T-cell (primary cell): ENCODE measurements at regions not wholly inside any gene's neighbourhood (a gene's known extent, or its start where the extent isn't known, plus 50 kb on each side); places are given as distances from the start of the nearest gene placed in this dataset.

ENCODE experiments used
- ATAC-seq, 4 experiments: fragments of 200-7000 bp in 3 of 4; fragments of 150-1000 bp in 1 of 4; cut with Tn5 transposase; replicated peaks in 1 of 4; 1 replicate in 3 of 4; 2 replicates in 1 of 4; pipeline ENCODE4 v1.10.0; 2021; ENCODE audit warnings: moderate library complexity in 3 of 4, mild to moderate bottlenecking in 2 of 4, moderate number of reproducible peaks in 1 of 4
- CTCF ChIA-PET, 2 donors: fragments of 300-600 bp; sonication (Branson Sonifier 250); formaldehyde crosslinking; loops; one replicate each; lab custom pipeline; 2022; ENCODE audit warnings: antibody characterized with exemption in 2 of 2; lab: Charles Lee
- POLR2A ChIA-PET, 2 donors: fragments of 300-600 bp; sonication (Branson Sonifier 250); formaldehyde crosslinking; loops; one replicate each; lab custom pipeline; 2022; ENCODE audit warnings: antibody characterized with exemption in 2 of 2; lab: Charles Lee
- DNase-seq, 35 experiments: peaks; one replicate each; pipeline versions ENCODE4 v3.0.0 to v3.0.0-alpha.2; 2013 to 2023
- H3K27ac ChIP-seq: one replicate; pipeline ENCODE4 v1.5.1; 2013; ENCODE audit warnings: low read length
- H3K27me3 ChIP-seq, 2 experiments: replicated peaks in 1 of 2; 1 replicate in 1 of 2; 2 replicates in 1 of 2; pipeline versions ENCODE4 v1.6.1 to v1.7.0; 2013; ENCODE audit warnings: low read length in 1 of 2, mixed read lengths in 1 of 2; ENCODE audit not compliant: control insufficient read depth in 2 of 2, insufficient read depth in 2 of 2; ENCODE audit errors: extremely low read depth in 1 of 2
- H3K36me3 ChIP-seq, 2 donors: 1 replicate in 1 of 2; 2 replicates in 1 of 2; pipeline versions ENCODE4 v1.6.1 to v1.7.0; 2013; ENCODE audit warnings: low read length in 1 of 2; ENCODE audit not compliant: control insufficient read depth in 2 of 2, insufficient read depth in 1 of 2; ENCODE audit errors: extremely low read depth in 1 of 2
- H3K4me1 ChIP-seq, 2 experiments: 1 replicate in 1 of 2; 2 replicates in 1 of 2; pipeline versions ENCODE4 v1.6.1 to v1.7.0; 2013; ENCODE audit warnings: low read length in 2 of 2, mixed read lengths in 1 of 2; ENCODE audit not compliant: insufficient read depth in 2 of 2, control insufficient read depth in 1 of 2; ENCODE audit errors: extremely low read depth in 1 of 2
- H3K4me3 ChIP-seq, 2 donors: 1 replicate in 1 of 2; 2 replicates in 1 of 2; pipeline versions ENCODE4 v1.5.1 to v1.7.0; 2013; ENCODE audit warnings: mild to moderate bottlenecking in 2 of 2, low read length in 1 of 2, moderate library complexity in 1 of 2; ENCODE audit not compliant: control insufficient read depth in 1 of 2; ENCODE audit errors: extremely low read depth in 1 of 2
- H3K9me3 ChIP-seq: 2 replicates; pipeline ENCODE4 v1.7.0; 2013
- H3K27ac Mint-ChIP-seq, 2 donors: one replicate each; pipeline ENCODE4 v1.8.0; 2020 to 2021; ENCODE audit warnings: mild to moderate bottlenecking in 2 of 2, mixed read lengths in 2 of 2
- H3K27me3 Mint-ChIP-seq, 2 donors: one replicate each; pipeline ENCODE4 v1.8.0; 2021 to 2022; ENCODE audit warnings: mixed read lengths in 2 of 2
- H3K36me3 Mint-ChIP-seq: one replicate; pipeline ENCODE4 v1.8.0; 2021; ENCODE audit warnings: mixed read lengths
- H3K4me1 Mint-ChIP-seq, 3 donors: one replicate each; pipeline ENCODE4 v1.8.0; 2020 to 2022; ENCODE audit warnings: mixed read lengths in 3 of 3, mild to moderate bottlenecking in 1 of 3
- H3K4me3 Mint-ChIP-seq, 3 donors: one replicate each; pipeline ENCODE4 v1.8.0; 2020 to 2022; ENCODE audit warnings: mild to moderate bottlenecking in 3 of 3, mixed read lengths in 3 of 3, moderate library complexity in 3 of 3
- H3K9me3 Mint-ChIP-seq, 3 donors: one replicate each; pipeline ENCODE4 v1.8.0; 2020 to 2022; ENCODE audit warnings: mixed read lengths in 3 of 3
- WGBS: methylation state at CpG from one replicate; pipeline ENCODE4 v1.1.5; 2013; ENCODE audit warnings: missing lambda C conversion rate; ENCODE audit not compliant: insufficient coverage; 5-methylcytosine and 5-hydroxymethylcytosine counted together

GRCh38 chr11:96647621-96648020 lies 257.8 kb downstream of the JRKL start:
- Mint-ChIP-seq H3K27ac (no peak overlapping the region), H3K4me3 (no peak overlapping the region), H3K36me3 (no peaks in the 10 kb centered on the region), H3K4me1 (no peaks in the 10 kb centered on the region), H3K9me3 (no peaks in the 10 kb centered on the region), H3K27me3 (peaks cover 0 to 3% of the 10 kb centered on the region in 2 donors)
- WGBS, result no CpG with 5 or more reads among the region's 5 CpGs
- no peaks in the 10 kb centered on the region for H3K4me1 ChIP-seq
- no peak for DNase-seq
- ChIA-PET CTCF (no interaction called here), POLR2A (interaction anchor here in 1 of 2 donors (0.5 kb wide), 1 partner anchor 323 kb away, joined by 3 read pairs; no protein-coding TSS in a partner anchor)
- no peak overlapping the region for H3K27ac ChIP-seq
- H3K27me3 ChIP-seq, result no peaks in the 10 kb centered on the region
- H3K9me3 ChIP-seq, result no peaks in the 10 kb centered on the region
- H3K36me3 ChIP-seq, result no peaks in the 10 kb centered on the region
- ATAC-seq, result no peak
- H3K4me3 ChIP-seq, result no peak overlapping the region

- Mint-ChIP-seq H3K27ac (no peak overlapping the region), H3K36me3 (no peaks in the 10 kb centered on the region), H3K9me3 (peaks cover 0 to 2% (median 0%) of the 10 kb centered on the region in 3 donors), H3K4me1 (no peaks in the 10 kb centered on the region), H3K4me3 (no peak overlapping the region), H3K27me3 (peaks cover 0 to 3% of the 10 kb centered on the region in 2 donors)
- H3K4me3 ChIP-seq, result no peak overlapping the region
- WGBS, result no CpG with 5 or more reads among the region's 2 CpGs
- DNase-seq (no peak), ATAC-seq (no peak)
- H3K27ac ChIP-seq, result no peak overlapping the region
- POLR2A ChIA-PET, result interaction anchor here in 1 of 2 donors (0.6 kb wide), 1 partner anchor 1120 kb away, joined by 5 read pairs; no protein-coding TSS in a partner anchor
- no peaks in the 10 kb centered on the region for H3K27me3 ChIP-seq
- no peaks in the 10 kb centered on the region for H3K36me3 ChIP-seq
- H3K9me3 ChIP-seq, result no peaks in the 10 kb centered on the region
- CTCF ChIA-PET, result no interaction called here
- no peaks in the 10 kb centered on the region for H3K4me1 ChIP-seq
Observed at GRCh38 chr11:96648991-96649390, 259.2 kb downstream of the JRKL start.

GRCh38 chr11:96652516-96652915 lies 262.7 kb downstream of the JRKL start:
- Histone ChIP-seq H3K27ac (no peak overlapping the region), H3K36me3 (no peaks in the 10 kb centered on the region), H3K9me3 (no peaks in the 10 kb centered on the region), H3K27me3 (no peaks in the 10 kb centered on the region), H3K4me3 (no peak overlapping the region), H3K4me1 (no peaks in the 10 kb centered on the region)
- Mint-ChIP-seq H3K36me3 (no peaks in the 10 kb centered on the region), H3K27ac (no peak overlapping the region), H3K27me3 (peaks cover 0 to 2% of the 10 kb centered on the region in 2 donors), H3K4me3 (no peak overlapping the region), H3K4me1 (no peaks in the 10 kb centered on the region), H3K9me3 (peaks cover 0 to 2% (median 0%) of the 10 kb centered on the region in 3 donors)
- no CpG with 5 or more reads among the region's 2 CpGs for WGBS
- ATAC-seq (no peak), DNase-seq (no peak)
- ChIA-PET POLR2A (no interaction called here), CTCF (no interaction called here)

GRCh38 chr11:96655474-96655873 lies 265.7 kb downstream of the JRKL start:
- no peak for DNase-seq
- Histone ChIP-seq H3K27ac (no peak overlapping the region), H3K4me1 (no peaks in the 10 kb centered on the region), H3K36me3 (no peaks in the 10 kb centered on the region), H3K4me3 (no peak overlapping the region), H3K27me3 (no peaks in the 10 kb centered on the region), H3K9me3 (no peaks in the 10 kb centered on the region)
- no peak for ATAC-seq
- no peak overlapping the region for H3K27ac Mint-ChIP-seq
- POLR2A ChIA-PET, result no interaction called here
- H3K9me3 Mint-ChIP-seq, result peaks cover 0 to 6% (median 4%) of the 10 kb centered on the region in 3 donors
- CTCF ChIA-PET, result interaction anchor here in 1 of 2 donors (0.6 kb wide), 1 partner anchor 1264 kb away, joined by 3 read pairs; no protein-coding TSS in a partner anchor
- no peak overlapping the region for H3K4me3 Mint-ChIP-seq
- H3K36me3 Mint-ChIP-seq, result no peaks in the 10 kb centered on the region
- no peaks in the 10 kb centered on the region for H3K4me1 Mint-ChIP-seq
- no CpG with 5 or more reads among the region's 2 CpGs for WGBS
- no peaks in the 10 kb centered on the region for H3K27me3 Mint-ChIP-seq

- no peak overlapping the region for H3K4me3 Mint-ChIP-seq
- no peaks in the 10 kb centered on the region for H3K4me1 ChIP-seq
- no peaks in the 10 kb centered on the region for H3K27me3 Mint-ChIP-seq
- no peaks in the 10 kb centered on the region for H3K36me3 ChIP-seq
- no peak overlapping the region for H3K4me3 ChIP-seq
- WGBS, result no CpG with 5 or more reads among the region's 5 CpGs
- POLR2A ChIA-PET, result interaction anchor here in 1 of 2 donors (0.5 kb wide), 1 partner anchor 9 kb away, joined by 3 read pairs; no protein-coding TSS in a partner anchor
- H3K9me3 Mint-ChIP-seq, result peaks cover 0 to 6% (median 4%) of the 10 kb centered on the region in 3 donors
- ATAC-seq (no peak), DNase-seq (no peak)
- no peak overlapping the region for H3K27ac ChIP-seq
- no peak overlapping the region for H3K27ac Mint-ChIP-seq
- H3K4me1 Mint-ChIP-seq, result no peaks in the 10 kb centered on the region
- no peaks in the 10 kb centered on the region for H3K27me3 ChIP-seq
- no peaks in the 10 kb centered on the region for H3K36me3 Mint-ChIP-seq
- CTCF ChIA-PET, result no interaction called here
- no peaks in the 10 kb centered on the region for H3K9me3 ChIP-seq
Observed at GRCh38 chr11:96658436-96658835, 268.6 kb downstream of the JRKL start.

GRCh38 chr11:96664110-96664509 lies 274.3 kb downstream of the JRKL start:
- ATAC-seq (no peak), DNase-seq (no peak)
- H3K27me3 Mint-ChIP-seq, result no peaks in the 10 kb centered on the region
- no CpG with 5 or more reads among the region's 2 CpGs for WGBS
- CTCF ChIA-PET, result no interaction called here
- Histone ChIP-seq H3K36me3 (no peaks in the 10 kb centered on the region), H3K27me3 (no peaks in the 10 kb centered on the region), H3K4me1 (no peaks in the 10 kb centered on the region), H3K27ac (no peak overlapping the region), H3K4me3 (no peak overlapping the region), H3K9me3 (no peaks in the 10 kb centered on the region)
- no peaks in the 10 kb centered on the region for H3K36me3 Mint-ChIP-seq
- H3K27ac Mint-ChIP-seq, result no peak overlapping the region
- POLR2A ChIA-PET, result no interaction called here
- H3K4me3 Mint-ChIP-seq, result no peak overlapping the region
- peaks cover 0 to 4% (median 2%) of the 10 kb centered on the region in 3 donors for H3K9me3 Mint-ChIP-seq
- no peaks in the 10 kb centered on the region for H3K4me1 Mint-ChIP-seq
